ENCODE measurements at regions not wholly inside any gene's neighbourhood (a gene's known extent, or its start where the extent isn't known, plus 50 kb on each side); places are given as distances from the start of the nearest gene placed in this dataset.

DNA sequence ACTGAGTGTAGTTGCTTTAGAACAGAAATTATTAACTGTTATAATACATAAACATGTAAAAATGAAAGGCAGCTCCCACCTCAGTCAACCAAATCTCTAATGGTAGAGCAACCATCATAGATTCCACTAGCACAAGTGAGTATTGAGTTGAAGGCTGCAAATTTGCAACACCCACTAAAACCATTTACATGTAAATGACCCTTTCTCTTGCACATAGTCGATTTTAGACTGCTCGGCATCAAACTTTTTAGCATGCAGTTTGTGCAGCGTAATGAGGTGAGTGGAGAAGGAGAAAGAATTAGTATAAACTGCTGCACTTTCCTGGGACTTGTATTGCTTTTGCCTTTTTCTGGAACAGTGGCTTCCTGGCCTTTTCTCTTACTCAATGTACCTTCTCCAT lies 62.8 kb downstream of the FBXO5 start:
- no peak overlapping the region for H3K27ac ChIP-seq
- TF ChIP-seq POLR2A (IDR thresholded peaks at IDR 0.05): no peak
- no peak for TF ChIP-seq POLR2AphosphoS5 (IDR thresholded peaks at IDR 0.05)
- TF ChIP-seq, protein P1, sequence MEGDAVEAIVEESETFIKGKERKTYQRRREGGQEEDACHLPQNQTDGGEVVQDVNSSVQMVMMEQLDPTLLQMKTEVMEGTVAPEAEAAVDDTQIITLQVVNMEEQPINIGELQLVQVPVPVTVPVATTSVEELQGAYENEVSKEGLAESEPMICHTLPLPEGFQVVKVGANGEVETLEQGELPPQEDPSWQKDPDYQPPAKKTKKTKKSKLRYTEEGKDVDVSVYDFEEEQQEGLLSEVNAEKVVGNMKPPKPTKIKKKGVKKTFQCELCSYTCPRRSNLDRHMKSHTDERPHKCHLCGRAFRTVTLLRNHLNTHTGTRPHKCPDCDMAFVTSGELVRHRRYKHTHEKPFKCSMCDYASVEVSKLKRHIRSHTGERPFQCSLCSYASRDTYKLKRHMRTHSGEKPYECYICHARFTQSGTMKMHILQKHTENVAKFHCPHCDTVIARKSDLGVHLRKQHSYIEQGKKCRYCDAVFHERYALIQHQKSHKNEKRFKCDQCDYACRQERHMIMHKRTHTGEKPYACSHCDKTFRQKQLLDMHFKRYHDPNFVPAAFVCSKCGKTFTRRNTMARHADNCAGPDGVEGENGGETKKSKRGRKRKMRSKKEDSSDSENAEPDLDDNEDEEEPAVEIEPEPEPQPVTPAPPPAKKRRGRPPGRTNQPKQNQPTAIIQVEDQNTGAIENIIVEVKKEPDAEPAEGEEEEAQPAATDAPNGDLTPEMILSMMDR (IDR thresholded peaks at IDR 0.05): no peak
- H3K36me3 ChIP-seq: no peaks in the 10 kb centered on the region
- H3K27me3 ChIP-seq (replicated peaks; ENCODE audit: insufficient read depth): no peaks in the 10 kb centered on the region
- intact Hi-C loops (cut with DNase I): no loop called here
- no peak for DNase-seq (ENCODE audit: low spot score)
- no peak overlapping the region for H3K4me3 ChIP-seq
- no peaks in the 10 kb centered on the region for H3K9me3 ChIP-seq
- 92% methylated on average over 3 of the region's 3 CpGs for WGBS
- no peaks in the 10 kb centered on the region for H3K4me1 ChIP-seq (replicated peaks)
